ENCODE measurements at regions not wholly inside any gene's neighbourhood (a gene's known extent, or its start where the extent isn't known, plus 50 kb on each side); places are given as distances from the start of the nearest gene placed in this dataset.

- H3K9me3 ChIP-seq (ENCODE audit: low read length) = no peaks in the 10 kb centered on the region
- H3F3A ChIP-seq (ENCODE audit: insufficient read depth, low read length, poor library complexity, severe bottlenecking) = no peaks in the 10 kb centered on the region
- no peaks in the 10 kb centered on the region for H3K79me2 ChIP-seq (replicated peaks; ENCODE audit: insufficient read depth, low read length)
- no peak overlapping the region for H2AFZ ChIP-seq (ENCODE audit: low read depth, low read length)
- H3K27me3 ChIP-seq (ENCODE audit: insufficient read depth, low read depth, low read length) = no peaks in the 10 kb centered on the region
- TF ChIP-seq EP300 (conservative IDR thresholded peaks at IDR 0.05; ENCODE audit: poor library complexity, severe bottlenecking) (no peak), SMC3 (conservative IDR thresholded peaks at IDR 0.05; ENCODE audit: poor library complexity) (no peak), TAF1 (IDR thresholded peaks at IDR 0.05; ENCODE audit: low read depth) (no peak), POLR2AphosphoS5 (IDR thresholded peaks at IDR 0.05) (no peak), EZH2 (IDR thresholded peaks at IDR 0.05; ENCODE audit: borderline replicate concordance, insufficient read depth, low read length, poor library complexity, severe bottlenecking) (no peak), MXI1 (conservative IDR thresholded peaks at IDR 0.05; ENCODE audit: poor library complexity, severe bottlenecking) (no peak), RAD21 (conservative IDR thresholded peaks at IDR 0.05) (no peak)
- TF ChIP-seq, protein P1, sequence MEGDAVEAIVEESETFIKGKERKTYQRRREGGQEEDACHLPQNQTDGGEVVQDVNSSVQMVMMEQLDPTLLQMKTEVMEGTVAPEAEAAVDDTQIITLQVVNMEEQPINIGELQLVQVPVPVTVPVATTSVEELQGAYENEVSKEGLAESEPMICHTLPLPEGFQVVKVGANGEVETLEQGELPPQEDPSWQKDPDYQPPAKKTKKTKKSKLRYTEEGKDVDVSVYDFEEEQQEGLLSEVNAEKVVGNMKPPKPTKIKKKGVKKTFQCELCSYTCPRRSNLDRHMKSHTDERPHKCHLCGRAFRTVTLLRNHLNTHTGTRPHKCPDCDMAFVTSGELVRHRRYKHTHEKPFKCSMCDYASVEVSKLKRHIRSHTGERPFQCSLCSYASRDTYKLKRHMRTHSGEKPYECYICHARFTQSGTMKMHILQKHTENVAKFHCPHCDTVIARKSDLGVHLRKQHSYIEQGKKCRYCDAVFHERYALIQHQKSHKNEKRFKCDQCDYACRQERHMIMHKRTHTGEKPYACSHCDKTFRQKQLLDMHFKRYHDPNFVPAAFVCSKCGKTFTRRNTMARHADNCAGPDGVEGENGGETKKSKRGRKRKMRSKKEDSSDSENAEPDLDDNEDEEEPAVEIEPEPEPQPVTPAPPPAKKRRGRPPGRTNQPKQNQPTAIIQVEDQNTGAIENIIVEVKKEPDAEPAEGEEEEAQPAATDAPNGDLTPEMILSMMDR (IDR thresholded peaks at IDR 0.05; ENCODE audit: poor library complexity, severe bottlenecking) = no peak
- TF ChIP-seq, protein P2, sequence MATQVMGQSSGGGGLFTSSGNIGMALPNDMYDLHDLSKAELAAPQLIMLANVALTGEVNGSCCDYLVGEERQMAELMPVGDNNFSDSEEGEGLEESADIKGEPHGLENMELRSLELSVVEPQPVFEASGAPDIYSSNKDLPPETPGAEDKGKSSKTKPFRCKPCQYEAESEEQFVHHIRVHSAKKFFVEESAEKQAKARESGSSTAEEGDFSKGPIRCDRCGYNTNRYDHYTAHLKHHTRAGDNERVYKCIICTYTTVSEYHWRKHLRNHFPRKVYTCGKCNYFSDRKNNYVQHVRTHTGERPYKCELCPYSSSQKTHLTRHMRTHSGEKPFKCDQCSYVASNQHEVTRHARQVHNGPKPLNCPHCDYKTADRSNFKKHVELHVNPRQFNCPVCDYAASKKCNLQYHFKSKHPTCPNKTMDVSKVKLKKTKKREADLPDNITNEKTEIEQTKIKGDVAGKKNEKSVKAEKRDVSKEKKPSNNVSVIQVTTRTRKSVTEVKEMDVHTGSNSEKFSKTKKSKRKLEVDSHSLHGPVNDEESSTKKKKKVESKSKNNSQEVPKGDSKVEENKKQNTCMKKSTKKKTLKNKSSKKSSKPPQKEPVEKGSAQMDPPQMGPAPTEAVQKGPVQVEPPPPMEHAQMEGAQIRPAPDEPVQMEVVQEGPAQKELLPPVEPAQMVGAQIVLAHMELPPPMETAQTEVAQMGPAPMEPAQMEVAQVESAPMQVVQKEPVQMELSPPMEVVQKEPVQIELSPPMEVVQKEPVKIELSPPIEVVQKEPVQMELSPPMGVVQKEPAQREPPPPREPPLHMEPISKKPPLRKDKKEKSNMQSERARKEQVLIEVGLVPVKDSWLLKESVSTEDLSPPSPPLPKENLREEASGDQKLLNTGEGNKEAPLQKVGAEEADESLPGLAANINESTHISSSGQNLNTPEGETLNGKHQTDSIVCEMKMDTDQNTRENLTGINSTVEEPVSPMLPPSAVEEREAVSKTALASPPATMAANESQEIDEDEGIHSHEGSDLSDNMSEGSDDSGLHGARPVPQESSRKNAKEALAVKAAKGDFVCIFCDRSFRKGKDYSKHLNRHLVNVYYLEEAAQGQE (IDR thresholded peaks at IDR 0.05; ENCODE audit: borderline replicate concordance) = no peak
- H3K9me2 ChIP-seq (ENCODE audit: insufficient read depth, low read length) = no peaks in the 10 kb centered on the region
- no peaks in the 10 kb centered on the region for H3K36me3 ChIP-seq (ENCODE audit: insufficient read depth, low read length)
- H3K9ac ChIP-seq (ENCODE audit: low read length) = no peak overlapping the region
- H3K4me3 ChIP-seq (ENCODE audit: low read length) = no peak overlapping the region
- no peaks in the 10 kb centered on the region for H4K20me1 ChIP-seq (ENCODE audit: insufficient read depth)
- no peak overlapping the region for H3K4me2 ChIP-seq (ENCODE audit: low read length)
- H3K27ac ChIP-seq (ENCODE audit: low read length) = no peak overlapping the region
Observed at GRCh38 chr3:15919971-15920370, 122.2 kb upstream of the ANKRD28 start.

DNA sequence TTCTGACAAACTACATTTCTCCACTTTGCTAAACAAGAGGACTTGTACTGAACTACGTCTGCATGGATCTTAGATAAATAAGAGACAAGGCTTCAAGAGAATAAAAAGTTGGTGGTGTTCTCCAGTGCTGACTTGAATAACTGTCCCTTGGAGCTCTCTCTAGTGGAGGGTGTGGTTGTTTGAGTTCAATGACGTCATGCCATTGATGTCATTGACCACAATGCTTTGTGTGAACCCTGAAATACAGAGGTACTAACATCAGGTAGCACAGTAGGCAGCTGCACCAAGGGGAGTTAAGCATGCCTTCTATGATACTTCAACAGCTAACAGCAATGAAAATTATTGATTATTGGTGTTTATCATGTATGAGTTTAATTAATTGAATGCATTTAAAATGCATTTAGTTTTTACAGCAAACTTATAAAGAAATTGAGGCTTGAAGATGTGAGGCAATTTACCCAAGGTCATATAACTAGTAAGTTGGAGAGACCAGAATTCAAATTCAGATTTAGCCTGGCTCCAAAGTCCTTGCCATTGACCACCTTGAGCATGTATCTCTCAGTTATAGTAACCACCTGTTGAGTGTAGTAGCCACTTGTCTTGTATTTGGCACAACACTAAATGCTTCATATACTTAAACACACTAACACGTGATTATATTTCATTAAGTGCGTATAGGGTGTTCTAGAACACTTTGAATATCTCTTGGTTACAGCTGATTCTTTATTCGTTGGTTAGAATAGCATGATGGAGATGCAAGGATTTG is 126.0 kb upstream of the ANKRD28 start:
- Histone ChIP-seq H3K4me3 (ENCODE audit: low read length) (no peak overlapping the region), H3K27me3 (ENCODE audit: insufficient read depth, low read depth, low read length) (no peaks in the 10 kb centered on the region), H2AFZ (ENCODE audit: low read depth, low read length) (no peak overlapping the region), H3K9me3 (ENCODE audit: low read length) (no peaks in the 10 kb centered on the region), H3K9me2 (ENCODE audit: insufficient read depth, low read length) (no peaks in the 10 kb centered on the region), H4K20me1 (ENCODE audit: insufficient read depth) (no peaks in the 10 kb centered on the region), H3K27ac (ENCODE audit: low read length) (no peak overlapping the region), H3K79me2 (replicated peaks; ENCODE audit: insufficient read depth, low read length) (no peaks in the 10 kb centered on the region), H3K4me2 (ENCODE audit: low read length) (no peak overlapping the region), H3K36me3 (ENCODE audit: insufficient read depth, low read length) (no peaks in the 10 kb centered on the region), H3F3A (ENCODE audit: insufficient read depth, low read length, poor library complexity, severe bottlenecking) (no peaks in the 10 kb centered on the region), H3K9ac (ENCODE audit: low read length) (no peak overlapping the region)
- no peak for TF ChIP-seq EP300 (conservative IDR thresholded peaks at IDR 0.05; ENCODE audit: poor library complexity, severe bottlenecking)
